GM12875 (cell line): ENCODE measurements at regions not wholly inside any gene's neighbourhood (a gene's known extent, or its start where the extent isn't known, plus 50 kb on each side); places are given as distances from the start of the nearest gene placed in this dataset.

Experiments
- H3K4me3 ChIP-seq: one replicate; pipeline ENCODE4 v1.5.1; 2011; ENCODE audit warnings: low read depth, low read length, control low read depth
- CTCF ChIP-seq: IDR thresholded peaks from 2 replicates; pipeline ENCODE4 v1.5.1; 2011; ENCODE audit warnings: low read depth, mild to moderate bottlenecking, control low read depth, inconsistent platforms, low read length, moderate library complexity, borderline replicate concordance; ENCODE audit not compliant: insufficient read depth

- TF ChIP-seq CTCF = no peak
- no peak overlapping the region for H3K4me3 ChIP-seq
Observed at GRCh38 chr1:98360864-98361263, 300.7 kb upstream of the SNX7 start.

GRCh38 chr1:98355656-98356383 lies 305.7 kb upstream of the SNX7 start:
- no peak for TF ChIP-seq CTCF
- H3K4me3 ChIP-seq = no peak overlapping the region

GRCh38 chr1:98352378-98352777 lies 309.1 kb upstream of the SNX7 start:
- H3K4me3 ChIP-seq = no peak overlapping the region
- TF ChIP-seq CTCF = no peak

DNA sequence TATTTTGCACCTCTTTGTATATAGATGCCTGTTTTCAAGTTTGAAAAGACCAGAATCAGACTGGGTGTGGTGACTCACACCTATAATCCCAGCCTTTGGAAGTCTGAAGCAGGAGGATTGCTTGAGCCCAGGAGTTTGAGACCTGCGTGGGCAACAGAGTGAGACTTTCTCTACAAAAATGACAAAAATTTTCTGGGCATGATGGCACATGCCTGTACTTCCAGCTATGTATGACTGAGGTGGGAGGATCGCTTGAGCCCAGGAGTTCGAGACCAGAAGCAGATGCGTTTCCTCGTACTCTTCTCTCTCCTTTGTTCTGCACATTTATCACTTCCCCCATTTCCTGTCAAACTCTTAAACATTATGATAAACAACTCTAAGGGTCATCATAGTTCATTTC lies 310.0 kb upstream of the SNX7 start:
- H3K4me3 ChIP-seq = no peak overlapping the region
- TF ChIP-seq CTCF = no peak

DNA sequence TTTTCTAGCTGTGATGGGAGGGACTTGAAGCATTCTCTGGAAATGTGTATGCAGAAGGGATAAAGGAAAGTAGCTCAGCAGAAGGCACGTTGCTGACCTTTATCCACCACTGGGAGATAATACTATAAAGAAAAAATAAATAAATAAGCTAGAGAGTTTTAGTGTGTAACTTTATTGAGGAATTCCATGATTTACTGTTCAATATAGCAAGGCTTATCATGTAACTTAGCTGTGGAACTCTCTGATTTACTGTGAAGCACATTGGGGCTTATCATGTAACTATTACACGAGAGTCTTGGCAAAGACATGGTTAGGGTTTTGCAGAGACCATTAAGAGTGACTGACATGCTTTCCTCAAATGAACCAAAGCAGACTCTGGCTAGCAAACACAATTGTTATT lies 316.1 kb upstream of the SNX7 start:
- no peak for TF ChIP-seq CTCF
- H3K4me3 ChIP-seq = no peak overlapping the region

DNA sequence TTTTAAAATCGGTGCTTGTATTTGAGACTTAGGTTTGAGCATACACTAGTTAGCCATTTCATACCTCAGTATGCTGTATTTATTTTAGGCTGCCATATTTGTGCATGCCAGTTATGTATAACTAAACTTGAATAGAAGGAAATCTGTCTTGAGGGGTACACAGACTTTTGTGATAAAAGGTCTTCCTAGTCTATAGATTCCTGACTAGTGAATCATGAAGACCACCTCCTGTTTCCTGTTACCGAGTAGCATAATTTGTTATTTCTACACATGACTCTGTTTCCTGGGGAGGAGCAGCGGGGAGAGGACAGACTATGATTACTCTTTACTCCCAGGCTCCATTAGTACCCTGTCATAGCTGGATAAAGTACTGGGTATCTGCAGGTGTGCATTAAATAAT lies 316.8 kb upstream of the SNX7 start:
- H3K4me3 ChIP-seq = no peak overlapping the region
- no peak for TF ChIP-seq CTCF

GRCh38 chr1:98342566-98342965 lies 319.0 kb upstream of the SNX7 start:
- no peak overlapping the region for H3K4me3 ChIP-seq
- no peak for TF ChIP-seq CTCF
